ENCODE measurements at regions not wholly inside any gene's neighbourhood (a gene's known extent, or its start where the extent isn't known, plus 50 kb on each side); places are given as distances from the start of the nearest gene placed in this dataset.

DNA sequence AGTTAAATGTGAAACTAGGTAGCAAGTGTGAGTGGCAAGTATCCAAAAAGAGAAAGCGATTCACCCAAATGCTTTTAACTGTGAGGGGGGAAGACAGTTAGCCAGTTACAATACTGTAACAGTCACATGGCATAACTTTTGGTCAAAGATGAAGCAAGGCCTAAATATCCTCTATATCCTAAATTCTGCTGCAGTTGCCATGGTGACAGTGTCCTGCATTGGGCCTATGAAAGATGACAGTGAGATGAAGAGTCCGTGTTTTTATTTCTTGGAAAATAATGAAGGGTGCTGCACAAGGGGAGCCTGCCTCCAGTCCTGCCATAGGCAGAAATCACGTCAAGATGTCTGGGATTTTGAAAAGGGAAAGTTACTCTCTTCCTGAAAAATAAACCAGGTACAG is 534.6 kb downstream of the NTRK2 start:
- TF ChIP-seq FOXM1 (IDR thresholded peaks at IDR 0.05; ENCODE audit: borderline replicate concordance, low read depth): no peak
- TF ChIP-seq, protein P1, sequence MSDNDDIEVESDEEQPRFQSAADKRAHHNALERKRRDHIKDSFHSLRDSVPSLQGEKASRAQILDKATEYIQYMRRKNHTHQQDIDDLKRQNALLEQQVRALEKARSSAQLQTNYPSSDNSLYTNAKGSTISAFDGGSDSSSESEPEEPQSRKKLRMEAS (IDR thresholded peaks at IDR 0.05): no peak
- no peak for TF ChIP-seq ZBTB7A (IDR thresholded peaks at IDR 0.05; ENCODE audit: low read depth)
- TF ChIP-seq TCF12 (IDR thresholded peaks at IDR 0.05; ENCODE audit: low read depth): no peak
- TF ChIP-seq NFIC (IDR thresholded peaks at IDR 0.05): no peak
- TF ChIP-seq TEAD4 (IDR thresholded peaks at IDR 0.05): no peak
- no peak for TF ChIP-seq CREB1 (IDR thresholded peaks at IDR 0.05; ENCODE audit: low read depth)
- TF ChIP-seq CEBPB (IDR thresholded peaks at IDR 0.05): no peak
- TF ChIP-seq RAD21 (IDR thresholded peaks at IDR 0.05; ENCODE audit: low read depth): no peak
- TF ChIP-seq, protein P2, sequence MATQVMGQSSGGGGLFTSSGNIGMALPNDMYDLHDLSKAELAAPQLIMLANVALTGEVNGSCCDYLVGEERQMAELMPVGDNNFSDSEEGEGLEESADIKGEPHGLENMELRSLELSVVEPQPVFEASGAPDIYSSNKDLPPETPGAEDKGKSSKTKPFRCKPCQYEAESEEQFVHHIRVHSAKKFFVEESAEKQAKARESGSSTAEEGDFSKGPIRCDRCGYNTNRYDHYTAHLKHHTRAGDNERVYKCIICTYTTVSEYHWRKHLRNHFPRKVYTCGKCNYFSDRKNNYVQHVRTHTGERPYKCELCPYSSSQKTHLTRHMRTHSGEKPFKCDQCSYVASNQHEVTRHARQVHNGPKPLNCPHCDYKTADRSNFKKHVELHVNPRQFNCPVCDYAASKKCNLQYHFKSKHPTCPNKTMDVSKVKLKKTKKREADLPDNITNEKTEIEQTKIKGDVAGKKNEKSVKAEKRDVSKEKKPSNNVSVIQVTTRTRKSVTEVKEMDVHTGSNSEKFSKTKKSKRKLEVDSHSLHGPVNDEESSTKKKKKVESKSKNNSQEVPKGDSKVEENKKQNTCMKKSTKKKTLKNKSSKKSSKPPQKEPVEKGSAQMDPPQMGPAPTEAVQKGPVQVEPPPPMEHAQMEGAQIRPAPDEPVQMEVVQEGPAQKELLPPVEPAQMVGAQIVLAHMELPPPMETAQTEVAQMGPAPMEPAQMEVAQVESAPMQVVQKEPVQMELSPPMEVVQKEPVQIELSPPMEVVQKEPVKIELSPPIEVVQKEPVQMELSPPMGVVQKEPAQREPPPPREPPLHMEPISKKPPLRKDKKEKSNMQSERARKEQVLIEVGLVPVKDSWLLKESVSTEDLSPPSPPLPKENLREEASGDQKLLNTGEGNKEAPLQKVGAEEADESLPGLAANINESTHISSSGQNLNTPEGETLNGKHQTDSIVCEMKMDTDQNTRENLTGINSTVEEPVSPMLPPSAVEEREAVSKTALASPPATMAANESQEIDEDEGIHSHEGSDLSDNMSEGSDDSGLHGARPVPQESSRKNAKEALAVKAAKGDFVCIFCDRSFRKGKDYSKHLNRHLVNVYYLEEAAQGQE (IDR thresholded peaks at IDR 0.05; ENCODE audit: low read depth): no peak
- no peak for TF ChIP-seq EGR1 (IDR thresholded peaks at IDR 0.05)
- no peak for TF ChIP-seq YY1 (IDR thresholded peaks at IDR 0.05; ENCODE audit: low read depth)
- TF ChIP-seq EP300 (IDR thresholded peaks at IDR 0.05; ENCODE audit: borderline replicate concordance): no peak
- TF ChIP-seq, protein P3, sequence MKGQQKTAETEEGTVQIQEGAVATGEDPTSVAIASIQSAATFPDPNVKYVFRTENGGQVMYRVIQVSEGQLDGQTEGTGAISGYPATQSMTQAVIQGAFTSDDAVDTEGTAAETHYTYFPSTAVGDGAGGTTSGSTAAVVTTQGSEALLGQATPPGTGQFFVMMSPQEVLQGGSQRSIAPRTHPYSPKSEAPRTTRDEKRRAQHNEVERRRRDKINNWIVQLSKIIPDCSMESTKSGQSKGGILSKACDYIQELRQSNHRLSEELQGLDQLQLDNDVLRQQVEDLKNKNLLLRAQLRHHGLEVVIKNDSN (IDR thresholded peaks at IDR 0.05): no peak

DNA sequence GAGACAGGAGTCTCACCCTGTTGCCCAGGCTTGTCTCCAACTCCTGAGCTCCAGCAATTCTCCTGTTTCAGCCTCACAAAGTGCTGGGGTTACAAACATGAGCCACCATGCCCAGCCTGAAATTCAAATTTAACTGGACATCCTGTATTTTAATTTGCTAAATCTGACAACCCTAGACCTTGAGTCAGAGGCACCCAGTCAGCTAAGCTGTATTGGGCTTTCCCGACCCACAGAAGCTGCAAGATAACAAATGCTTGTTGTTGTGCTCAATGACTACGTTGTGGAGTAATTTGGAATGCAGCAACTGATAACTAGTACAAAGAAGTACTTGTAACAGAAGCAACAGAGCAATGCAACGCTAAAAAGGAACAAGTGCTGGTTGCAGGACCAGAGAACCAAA is 533.1 kb downstream of the NTRK2 start:
- TF ChIP-seq, protein P2 (IDR thresholded peaks at IDR 0.05; ENCODE audit: low read depth): no peak
- TF ChIP-seq CREB1 (IDR thresholded peaks at IDR 0.05; ENCODE audit: low read depth) (no peak), TAF1 (IDR thresholded peaks at IDR 0.05; ENCODE audit: low read depth) (no peak)

DNA sequence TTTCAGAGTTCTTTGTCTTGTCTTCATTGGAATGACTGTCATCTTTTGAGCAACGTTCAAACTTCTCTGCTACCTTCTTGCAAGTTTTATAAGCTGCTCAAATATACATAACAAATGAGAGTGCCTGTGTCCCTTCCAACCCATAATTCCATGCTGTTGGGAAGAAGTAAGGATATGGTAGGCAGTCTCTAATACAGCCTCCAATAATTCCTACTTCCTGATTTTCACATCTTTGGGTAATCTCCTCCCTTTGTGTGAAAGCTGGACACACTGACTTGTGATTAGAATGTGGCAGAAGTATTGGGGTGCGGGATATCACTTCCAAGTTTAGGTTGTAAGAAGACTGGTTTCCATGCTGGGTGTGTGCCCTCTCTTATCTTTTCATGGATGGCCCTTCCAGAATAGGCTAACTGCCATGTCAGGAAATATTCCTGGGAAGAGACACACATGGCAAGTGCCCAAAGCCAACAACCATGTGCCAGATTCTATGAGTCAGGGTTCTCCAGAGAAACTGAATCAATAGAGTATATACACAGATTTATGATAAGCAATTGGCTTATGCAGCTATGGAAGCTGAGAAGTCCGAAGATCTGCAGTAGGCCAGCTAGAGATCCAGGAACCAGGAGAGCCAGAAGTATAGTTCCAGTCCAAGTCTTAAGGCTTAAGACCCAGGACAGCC is 531.3 kb downstream of the NTRK2 start:
- no peak for TF ChIP-seq EP300 (IDR thresholded peaks at IDR 0.05; ENCODE audit: borderline replicate concordance)
- TF ChIP-seq EGR1 (IDR thresholded peaks at IDR 0.05): no peak
- TF ChIP-seq TEAD4 (IDR thresholded peaks at IDR 0.05): no peak
- no peak for TF ChIP-seq ZBTB7A (IDR thresholded peaks at IDR 0.05; ENCODE audit: low read depth)
- no peak for TF ChIP-seq TCF12 (IDR thresholded peaks at IDR 0.05; ENCODE audit: low read depth)
- no peak for TF ChIP-seq RAD21 (IDR thresholded peaks at IDR 0.05; ENCODE audit: low read depth)
- no peak for TF ChIP-seq NFIC (IDR thresholded peaks at IDR 0.05)

DNA sequence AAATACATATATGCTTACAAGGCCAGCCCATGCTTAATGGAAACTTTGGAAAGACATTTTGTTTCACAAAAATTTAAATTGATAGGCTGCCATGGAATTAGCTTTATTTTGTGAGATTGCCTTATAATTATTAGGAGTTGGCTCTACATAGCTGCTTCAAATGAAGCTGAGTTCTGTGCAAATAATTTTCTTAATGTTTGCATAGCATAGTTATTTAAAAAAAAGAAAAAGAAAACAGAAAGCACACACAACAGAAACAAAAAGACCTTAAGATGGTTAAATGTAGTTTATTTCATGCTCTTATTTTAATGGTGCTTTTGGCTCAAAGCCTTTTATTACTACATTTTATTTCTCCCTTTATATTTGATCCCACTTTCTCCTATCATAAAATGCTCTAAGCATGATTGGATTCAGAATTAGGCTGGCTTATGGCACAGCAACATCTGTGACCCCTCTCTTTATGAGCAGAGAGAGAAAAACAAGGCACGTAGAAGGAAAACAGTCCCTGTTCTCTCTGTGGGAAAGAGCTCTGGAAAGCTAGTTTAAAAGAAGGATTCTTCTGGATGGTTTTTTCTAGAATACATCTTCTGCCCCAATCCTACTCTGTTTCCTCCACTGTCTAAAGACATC is 530.5 kb downstream of the NTRK2 start:
- TF ChIP-seq TCF12 (IDR thresholded peaks at IDR 0.05; ENCODE audit: low read depth) (no peak), CREB1 (IDR thresholded peaks at IDR 0.05; ENCODE audit: low read depth) (no peak), TAF1 (IDR thresholded peaks at IDR 0.05; ENCODE audit: low read depth) (no peak), RAD21 (IDR thresholded peaks at IDR 0.05; ENCODE audit: low read depth) (no peak), CEBPB (IDR thresholded peaks at IDR 0.05) (no peak), EGR1 (IDR thresholded peaks at IDR 0.05) (no peak), ZBTB7A (IDR thresholded peaks at IDR 0.05; ENCODE audit: low read depth) (no peak), TEAD4 (IDR thresholded peaks at IDR 0.05) (no peak), FOXM1 (IDR thresholded peaks at IDR 0.05; ENCODE audit: borderline replicate concordance, low read depth) (no peak), NFIC (IDR thresholded peaks at IDR 0.05) (no peak), YY1 (IDR thresholded peaks at IDR 0.05; ENCODE audit: low read depth) (no peak), EP300 (IDR thresholded peaks at IDR 0.05; ENCODE audit: borderline replicate concordance) (no peak)
- TF ChIP-seq, protein P2 (IDR thresholded peaks at IDR 0.05; ENCODE audit: low read depth): no peak
- TF ChIP-seq, protein P3 (IDR thresholded peaks at IDR 0.05): no peak
- TF ChIP-seq, protein P1 (IDR thresholded peaks at IDR 0.05): no peak

Data from Ishikawa (cell line).